DOHH2 (cell line): ENCODE measurements at regions not wholly inside any gene's neighbourhood (a gene's known extent, or its start where the extent isn't known, plus 50 kb on each side); places are given as distances from the start of the nearest gene placed in this dataset.

ENCODE experiments used
- EZH2phosphoT487 ChIP-seq: fragments of 200-600 bp; sonication (generic); IDR thresholded peaks from 2 replicates; pipeline ENCODE4 v1.6.1; 2017; ENCODE audit warnings: borderline replicate concordance, mild to moderate bottlenecking, antibody characterized with exemption, low read length, moderate library complexity, mixed read lengths
- TF ChIP-seq, protein P1 (sequence below): fragments of 200-600 bp; sonication (generic); IDR thresholded peaks from one replicate; pipeline ENCODE4 v1.5.1; 2014; ENCODE audit warnings: antibody characterized with exemption, mild to moderate bottlenecking, low read depth, low read length; ENCODE audit not compliant: poor library complexity, severe bottlenecking

DNA sequence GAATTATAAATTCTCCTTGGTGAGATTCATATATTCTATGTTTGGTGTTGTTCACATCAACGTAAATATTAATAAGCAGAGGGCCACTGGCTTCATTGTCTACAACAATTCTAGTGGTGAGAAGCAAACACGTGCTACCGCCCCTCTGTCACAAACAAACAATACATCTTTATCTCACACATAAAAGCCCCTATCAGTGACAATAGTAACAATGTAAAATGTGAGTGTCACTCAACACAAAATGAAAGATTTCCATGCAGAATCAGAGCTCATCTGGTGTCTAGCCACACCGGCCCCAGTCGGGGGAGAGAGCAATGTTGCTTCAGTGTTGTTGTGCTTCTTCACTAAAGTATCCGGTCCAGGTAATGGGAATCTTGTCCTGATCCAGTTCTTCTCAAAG is 932.6 kb downstream of the SOCS6 start:
- TF ChIP-seq, protein P1, sequence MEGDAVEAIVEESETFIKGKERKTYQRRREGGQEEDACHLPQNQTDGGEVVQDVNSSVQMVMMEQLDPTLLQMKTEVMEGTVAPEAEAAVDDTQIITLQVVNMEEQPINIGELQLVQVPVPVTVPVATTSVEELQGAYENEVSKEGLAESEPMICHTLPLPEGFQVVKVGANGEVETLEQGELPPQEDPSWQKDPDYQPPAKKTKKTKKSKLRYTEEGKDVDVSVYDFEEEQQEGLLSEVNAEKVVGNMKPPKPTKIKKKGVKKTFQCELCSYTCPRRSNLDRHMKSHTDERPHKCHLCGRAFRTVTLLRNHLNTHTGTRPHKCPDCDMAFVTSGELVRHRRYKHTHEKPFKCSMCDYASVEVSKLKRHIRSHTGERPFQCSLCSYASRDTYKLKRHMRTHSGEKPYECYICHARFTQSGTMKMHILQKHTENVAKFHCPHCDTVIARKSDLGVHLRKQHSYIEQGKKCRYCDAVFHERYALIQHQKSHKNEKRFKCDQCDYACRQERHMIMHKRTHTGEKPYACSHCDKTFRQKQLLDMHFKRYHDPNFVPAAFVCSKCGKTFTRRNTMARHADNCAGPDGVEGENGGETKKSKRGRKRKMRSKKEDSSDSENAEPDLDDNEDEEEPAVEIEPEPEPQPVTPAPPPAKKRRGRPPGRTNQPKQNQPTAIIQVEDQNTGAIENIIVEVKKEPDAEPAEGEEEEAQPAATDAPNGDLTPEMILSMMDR: no peak
- TF ChIP-seq EZH2phosphoT487: no peak
